ENCODE measurements at regions not wholly inside any gene's neighbourhood (a gene's known extent, or its start where the extent isn't known, plus 50 kb on each side); places are given as distances from the start of the nearest gene placed in this dataset.

- Histone ChIP-seq H3K18ac (ENCODE audit: low read depth in 1 of 2, low read length in 2 of 2) (no peak overlapping the region), H2BK120ac (ENCODE audit: low read depth, low read length) (no peak overlapping the region), H3K14ac (ENCODE audit: low read length in 2 of 2) (no peak overlapping the region), H3K4me3 (ENCODE audit: insufficient read depth in 1 of 2, low read depth in 1 of 2, low read length in 2 of 2) (no peak overlapping the region), H3K27me3 (ENCODE audit: control insufficient read depth in 1 of 2, insufficient read depth in 1 of 2, low read length in 2 of 2) (no peaks in the 10 kb centered on the region), H4K8ac (ENCODE audit: low read length) (no peak overlapping the region), H3K9me3 (ENCODE audit: control insufficient read depth, low read length) (no peaks in the 10 kb centered on the region), H3K9ac (ENCODE audit: low read length) (no peak overlapping the region), H3K27ac (ENCODE audit: low read length, poor library complexity, severe bottlenecking) (no peak overlapping the region), H2AK5ac (ENCODE audit: low read length, severe bottlenecking) (no peak overlapping the region), H3K4me2 (ENCODE audit: low read length, poor library complexity, severe bottlenecking) (no peak overlapping the region), H3K79me1 (replicated peaks; ENCODE audit: low read length, poor library complexity, severe bottlenecking) (no peaks in the 10 kb centered on the region), H3K4ac (ENCODE audit: low read depth in 1 of 2, low read length in 2 of 2) (no peak overlapping the region), H3K4me1 (ENCODE audit: control insufficient read depth, insufficient read depth, low read depth, low read length) (no peaks in the 10 kb centered on the region), H4K91ac (ENCODE audit: low read length) (no peak overlapping the region), H2BK12ac (ENCODE audit: low read length in 2 of 2) (no peak overlapping the region), H2BK15ac (ENCODE audit: low read depth, poor library complexity, severe bottlenecking) (no peak overlapping the region), H2AFZ (ENCODE audit: low read depth, low read length) (no peak overlapping the region), H3K23ac (ENCODE audit: low read length in 2 of 2) (no peak overlapping the region), H3K36me3 (ENCODE audit: control insufficient read depth in 1 of 2, insufficient read depth in 2 of 2, low read depth in 1 of 2, low read length in 2 of 2) (no peaks in the 10 kb centered on the region), H2BK5ac (ENCODE audit: low read depth, low read length, poor library complexity, severe bottlenecking) (no peak overlapping the region)
- WGBS = 92% methylated on average over 30 of the region's 30 CpGs
- no peak for DNase-seq
Observed at GRCh38 chr12:74292351-74293194, 245.1 kb upstream of the ATXN7L3B start.

GRCh38 chr12:74293689-74294131 is 243.9 kb upstream of the ATXN7L3B start:
- Histone ChIP-seq H3K79me1 (replicated peaks; ENCODE audit: low read length, poor library complexity, severe bottlenecking) (no peaks in the 10 kb centered on the region), H3K4me2 (ENCODE audit: low read length, poor library complexity, severe bottlenecking) (no peak overlapping the region), H3K27me3 (ENCODE audit: control insufficient read depth in 1 of 2, insufficient read depth in 1 of 2, low read length in 2 of 2) (no peaks in the 10 kb centered on the region), H2BK15ac (ENCODE audit: low read depth, poor library complexity, severe bottlenecking) (no peak overlapping the region), H3K36me3 (ENCODE audit: control insufficient read depth in 1 of 2, insufficient read depth in 2 of 2, low read depth in 1 of 2, low read length in 2 of 2) (no peaks in the 10 kb centered on the region), H2BK12ac (ENCODE audit: low read length in 2 of 2) (no peak overlapping the region), H3K27ac (ENCODE audit: low read length, poor library complexity, severe bottlenecking) (no peak overlapping the region), H3K18ac (ENCODE audit: low read depth in 1 of 2, low read length in 2 of 2) (no peak overlapping the region), H2BK5ac (ENCODE audit: low read depth, low read length, poor library complexity, severe bottlenecking) (no peak overlapping the region), H3K4me1 (ENCODE audit: control insufficient read depth, insufficient read depth, low read depth, low read length) (no peaks in the 10 kb centered on the region), H3K4me3 (ENCODE audit: insufficient read depth in 1 of 2, low read depth in 1 of 2, low read length in 2 of 2) (no peak overlapping the region), H3K14ac (ENCODE audit: low read length in 2 of 2) (peak overlapping the region in 1 of 2 experiments; percentile 41), H4K91ac (ENCODE audit: low read length) (no peak overlapping the region), H4K8ac (ENCODE audit: low read length) (no peak overlapping the region), H2AFZ (ENCODE audit: low read depth, low read length) (no peak overlapping the region), H2AK5ac (ENCODE audit: low read length, severe bottlenecking) (no peak overlapping the region), H3K9ac (ENCODE audit: low read length) (no peak overlapping the region), H2BK120ac (ENCODE audit: low read depth, low read length) (no peak overlapping the region), H3K4ac (ENCODE audit: low read depth in 1 of 2, low read length in 2 of 2) (no peak overlapping the region), H3K23ac (ENCODE audit: low read length in 2 of 2) (no peak overlapping the region), H3K9me3 (ENCODE audit: control insufficient read depth, low read length) (no peaks in the 10 kb centered on the region)
- no peak for DNase-seq
- WGBS = 92% methylated on average over 15 of the region's 15 CpGs

- no peak overlapping the region for H3K18ac ChIP-seq (ENCODE audit: low read depth in 1 of 2, low read length in 2 of 2)
- 10% methylated on average over 2 of the region's 2 CpGs for WGBS
- H3K4me3 ChIP-seq (ENCODE audit: insufficient read depth in 1 of 2, low read depth in 1 of 2, low read length in 2 of 2) = no peak overlapping the region
- H3K4me2 ChIP-seq (ENCODE audit: low read length, poor library complexity, severe bottlenecking) = no peak overlapping the region
- no peak overlapping the region for H2BK15ac ChIP-seq (ENCODE audit: low read depth, poor library complexity, severe bottlenecking)
- H2BK120ac ChIP-seq (ENCODE audit: low read depth, low read length) = no peak overlapping the region
- no peak overlapping the region for H2AFZ ChIP-seq (ENCODE audit: low read depth, low read length)
- H3K14ac ChIP-seq (ENCODE audit: low read length in 2 of 2) = no peak overlapping the region
- no peak overlapping the region for H3K4ac ChIP-seq (ENCODE audit: low read depth in 1 of 2, low read length in 2 of 2)
- no peaks in the 10 kb centered on the region for H3K27me3 ChIP-seq (ENCODE audit: control insufficient read depth in 1 of 2, insufficient read depth in 1 of 2, low read length in 2 of 2)
- H3K9me3 ChIP-seq (ENCODE audit: control insufficient read depth, low read length) = no peaks in the 10 kb centered on the region
- no peak overlapping the region for H3K9ac ChIP-seq (ENCODE audit: low read length)
- peak; percentile 21 for DNase-seq
- H4K8ac ChIP-seq (ENCODE audit: low read length) = no peak overlapping the region
- no peak overlapping the region for H4K91ac ChIP-seq (ENCODE audit: low read length)
- no peak overlapping the region for H2BK5ac ChIP-seq (ENCODE audit: low read depth, low read length, poor library complexity, severe bottlenecking)
- no peak overlapping the region for H3K23ac ChIP-seq (ENCODE audit: low read length in 2 of 2)
- H2BK12ac ChIP-seq (ENCODE audit: low read length in 2 of 2) = no peak overlapping the region
- no peaks in the 10 kb centered on the region for H3K36me3 ChIP-seq (ENCODE audit: control insufficient read depth in 1 of 2, insufficient read depth in 2 of 2, low read depth in 1 of 2, low read length in 2 of 2)
- no peak overlapping the region for H3K27ac ChIP-seq (ENCODE audit: low read length, poor library complexity, severe bottlenecking)
- H2AK5ac ChIP-seq (ENCODE audit: low read length, severe bottlenecking) = no peak overlapping the region
- no peaks in the 10 kb centered on the region for H3K4me1 ChIP-seq (ENCODE audit: control insufficient read depth, insufficient read depth, low read depth, low read length)
- H3K79me1 ChIP-seq (replicated peaks; ENCODE audit: low read length, poor library complexity, severe bottlenecking) = no peaks in the 10 kb centered on the region
Observed at GRCh38 chr12:74317078-74317601, 220.5 kb upstream of the ATXN7L3B start.

- no peak overlapping the region for H2BK12ac ChIP-seq (ENCODE audit: low read length in 2 of 2)
- no peak overlapping the region for H2AFZ ChIP-seq (ENCODE audit: low read depth, low read length)
- no peaks in the 10 kb centered on the region for H3K4me1 ChIP-seq (ENCODE audit: control insufficient read depth, insufficient read depth, low read depth, low read length)
- DNase-seq = no peak
- H3K79me1 ChIP-seq (replicated peaks; ENCODE audit: low read length, poor library complexity, severe bottlenecking) = no peaks in the 10 kb centered on the region
- H3K36me3 ChIP-seq (ENCODE audit: control insufficient read depth in 1 of 2, insufficient read depth in 2 of 2, low read depth in 1 of 2, low read length in 2 of 2) = no peaks in the 10 kb centered on the region
- WGBS = 100% methylated on average over 1 of the region's 1 CpG
- H3K27ac ChIP-seq (ENCODE audit: low read length, poor library complexity, severe bottlenecking) = no peak overlapping the region
- H2BK120ac ChIP-seq (ENCODE audit: low read depth, low read length) = no peak overlapping the region
- H3K23ac ChIP-seq (ENCODE audit: low read length in 2 of 2) = no peak overlapping the region
- no peak overlapping the region for H3K9ac ChIP-seq (ENCODE audit: low read length)
- no peaks in the 10 kb centered on the region for H3K27me3 ChIP-seq (ENCODE audit: control insufficient read depth in 1 of 2, insufficient read depth in 1 of 2, low read length in 2 of 2)
- H2AK5ac ChIP-seq (ENCODE audit: low read length, severe bottlenecking) = no peak overlapping the region
- no peak overlapping the region for H4K8ac ChIP-seq (ENCODE audit: low read length)
- no peak overlapping the region for H3K4me3 ChIP-seq (ENCODE audit: insufficient read depth in 1 of 2, low read depth in 1 of 2, low read length in 2 of 2)
- no peaks in the 10 kb centered on the region for H3K9me3 ChIP-seq (ENCODE audit: control insufficient read depth, low read length)
- no peak overlapping the region for H4K91ac ChIP-seq (ENCODE audit: low read length)
- no peak overlapping the region for H3K18ac ChIP-seq (ENCODE audit: low read depth in 1 of 2, low read length in 2 of 2)
- H3K4me2 ChIP-seq (ENCODE audit: low read length, poor library complexity, severe bottlenecking) = no peak overlapping the region
- H3K4ac ChIP-seq (ENCODE audit: low read depth in 1 of 2, low read length in 2 of 2) = no peak overlapping the region
- no peak overlapping the region for H2BK5ac ChIP-seq (ENCODE audit: low read depth, low read length, poor library complexity, severe bottlenecking)
- no peak overlapping the region for H3K14ac ChIP-seq (ENCODE audit: low read length in 2 of 2)
- no peak overlapping the region for H2BK15ac ChIP-seq (ENCODE audit: low read depth, poor library complexity, severe bottlenecking)
Observed at GRCh38 chr12:74317741-74318140, 219.9 kb upstream of the ATXN7L3B start.

Measured in mesenchymal stem cell (in vitro differentiated cells and primary cell).